Fibroblast of lung (primary cell): ENCODE measurements at regions not wholly inside any gene's neighbourhood (a gene's known extent, or its start where the extent isn't known, plus 50 kb on each side); places are given as distances from the start of the nearest gene placed in this dataset.
"Not testable (repeated sequence)": the region's sequence is repeated elsewhere in the genome, so short reads cannot be mapped to it uniquely, and the experiment has no call there.

Experiments
- DNase-seq, 2 donors: peaks; one replicate each; pipeline versions ENCODE4 v3.0.0 to v3.0.0-alpha.2; 2010; ENCODE audit warnings: low read depth in 2 of 2
- H2AFZ ChIP-seq: 2 replicates; pipeline ENCODE4 v1.5.1; 2012; ENCODE audit warnings: low read length, control low read depth, inconsistent platforms
- H3K27ac ChIP-seq: 2 replicates; pipeline ENCODE4 v1.5.1; 2011; ENCODE audit warnings: low read length, control low read depth; ENCODE audit not compliant: insufficient read depth
- H3K27me3 ChIP-seq: 2 replicates; pipeline ENCODE4 v1.5.1; 2011; ENCODE audit warnings: mild to moderate bottlenecking, low read length; ENCODE audit not compliant: control insufficient read depth, insufficient read depth
- H3K36me3 ChIP-seq: 2 replicates; pipeline ENCODE4 v1.5.1; 2011; ENCODE audit warnings: low read length; ENCODE audit not compliant: control insufficient read depth, insufficient read depth
- H3K4me1 ChIP-seq: 2 replicates; pipeline ENCODE4 v1.5.1; 2011; ENCODE audit warnings: low read length; ENCODE audit not compliant: control insufficient read depth, insufficient read depth; ENCODE audit errors: extremely low read depth
- H3K4me2 ChIP-seq: 2 replicates; pipeline ENCODE4 v1.5.1; 2011; ENCODE audit warnings: low read length, control low read depth; ENCODE audit not compliant: insufficient read depth; ENCODE audit errors: extremely low read depth
- H3K4me3 ChIP-seq, 4 experiments: fragments of 200-600 bp in 1 of 4; sonication (generic) in 1 of 4; replicated peaks in 1 of 4; 2 replicates each; pipeline ENCODE4 v1.5.1; 2011 to 2016; ENCODE audit warnings: low read length in 4 of 4, low read depth in 3 of 4, mild to moderate bottlenecking in 3 of 4, control low read depth in 2 of 4, inconsistent platforms in 1 of 4, mixed read lengths in 1 of 4; ENCODE audit not compliant: insufficient read depth in 1 of 4; ENCODE audit errors: control extremely low read depth in 1 of 4
- H3K79me2 ChIP-seq: 2 replicates; pipeline ENCODE4 v1.5.1; 2012; ENCODE audit warnings: mild to moderate bottlenecking, low read length, inconsistent platforms; ENCODE audit not compliant: control insufficient read depth, insufficient read depth
- H3K9ac ChIP-seq: 2 replicates; pipeline ENCODE4 v1.5.1; 2011; ENCODE audit warnings: mild to moderate bottlenecking, low read length, control low read depth; ENCODE audit not compliant: insufficient read depth
- H3K9me3 ChIP-seq: 2 replicates; pipeline ENCODE4 v1.5.1; 2012; ENCODE audit warnings: low read depth, low read length; ENCODE audit not compliant: control insufficient read depth, insufficient read depth
- H4K20me1 ChIP-seq: 2 replicates; pipeline ENCODE4 v1.5.1; 2011; ENCODE audit warnings: low read length; ENCODE audit not compliant: control insufficient read depth, insufficient read depth; ENCODE audit errors: extremely low read depth
- CTCF ChIP-seq, 2 donors: IDR thresholded peaks in 1 of 2; conservative IDR thresholded peaks in 1 of 2; 1 replicate in 1 of 2; 2 replicates in 1 of 2; pipeline ENCODE4 v1.5.1; 2011 to 2012; ENCODE audit warnings: low read length in 2 of 2, control low read depth in 1 of 2, inconsistent platforms in 1 of 2, low read depth in 1 of 2, mild to moderate bottlenecking in 1 of 2
- EZH2 ChIP-seq: IDR thresholded peaks from 2 replicates; pipeline ENCODE4 v1.5.1; 2012; ENCODE audit warnings: low read length, control low read depth, mild to moderate bottlenecking; ENCODE audit errors: missing control alignments

DNA sequence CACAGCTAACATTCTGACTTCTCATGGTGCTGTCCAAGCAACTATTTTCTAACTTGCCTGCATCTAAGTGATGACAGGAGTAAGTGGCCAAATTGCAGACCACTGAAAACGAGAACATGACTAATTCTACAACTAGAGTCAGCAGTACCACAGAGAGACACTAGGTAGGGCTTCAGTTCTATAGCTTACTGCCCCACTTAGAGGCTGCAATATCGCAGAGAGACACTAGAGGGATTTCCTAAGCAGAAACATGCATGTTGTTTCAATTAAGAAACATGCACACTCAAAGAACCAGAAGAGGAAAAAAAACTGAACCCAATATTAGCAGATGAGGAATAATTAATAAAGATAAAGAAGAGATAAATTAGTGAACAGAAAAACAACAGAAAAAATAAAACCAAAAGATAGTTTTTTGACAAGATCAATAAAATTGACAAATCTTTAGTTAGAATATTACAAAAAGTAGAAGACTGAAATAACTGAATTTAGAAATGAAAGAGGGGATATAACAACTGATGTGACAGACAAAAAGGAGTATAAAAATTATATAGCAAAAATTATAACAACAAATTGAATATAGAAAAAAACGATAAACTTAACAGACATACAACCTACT lies 100.8 kb downstream of the SPIN4 start:
- Histone ChIP-seq H3K4me2 (no peak overlapping the region), H2AFZ (no peak overlapping the region), H3K27me3 (no peaks in the 10 kb centered on the region), H3K4me3 (no peak overlapping the region), H3K79me2 (no peaks in the 10 kb centered on the region), H3K9me3 (no peaks in the 10 kb centered on the region), H3K9ac (no peak overlapping the region), H4K20me1 (no peaks in the 10 kb centered on the region), H3K36me3 (no peaks in the 10 kb centered on the region), H3K27ac (no peak overlapping the region), H3K4me1 (no peaks in the 10 kb centered on the region)
- DNase-seq = peak; percentile 72 to 80
- no peak for TF ChIP-seq EZH2
- peak; percentile 85 to 96 for TF ChIP-seq CTCF (conservative IDR thresholded peaks at IDR 0.05 in 1 of 2, IDR thresholded peaks at IDR 0.05 in 1 of 2; ENCODE audit: low read depth in 1 of 2, low read length in 2 of 2)

DNA sequence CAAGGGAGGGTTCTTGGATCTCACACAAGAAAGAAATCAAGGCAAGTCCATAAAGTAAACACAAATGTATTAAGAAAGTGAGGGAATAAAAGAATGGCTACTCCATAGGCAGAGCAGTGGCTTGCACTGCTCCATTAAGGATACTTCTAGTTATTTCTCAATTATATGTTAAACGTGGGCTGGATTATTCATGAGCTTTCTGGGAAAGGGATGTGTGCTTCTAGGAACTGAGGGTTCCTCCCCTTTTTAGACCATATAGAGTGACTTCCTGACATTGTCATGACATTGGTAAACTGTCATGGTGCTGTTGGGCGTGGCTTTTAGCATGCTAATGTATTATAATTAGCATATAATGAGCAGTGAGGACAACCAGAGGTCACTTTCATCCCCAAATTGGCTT lies 108.4 kb downstream of the SPIN4 start:
- H3K4me2 ChIP-seq, H3K9me3 ChIP-seq, H3K4me3 ChIP-seq, H4K20me1 ChIP-seq, H3K9ac ChIP-seq, H2AFZ ChIP-seq, H3K27me3 ChIP-seq, H3K27ac ChIP-seq, H3K79me2 ChIP-seq, H3K36me3 ChIP-seq, DNase-seq, H3K4me1 ChIP-seq: not testable (repeated sequence)

GRCh38 chrX:63235963-63236362 lies 115.2 kb downstream of the SPIN4 start:
- H3K27me3 ChIP-seq, H2AFZ ChIP-seq, H3K4me3 ChIP-seq, DNase-seq, H3K9me3 ChIP-seq, H3K9ac ChIP-seq, H3K27ac ChIP-seq, H3K4me1 ChIP-seq, H4K20me1 ChIP-seq, H3K79me2 ChIP-seq, H3K36me3 ChIP-seq, H3K4me2 ChIP-seq: not testable (repeated sequence)

DNA sequence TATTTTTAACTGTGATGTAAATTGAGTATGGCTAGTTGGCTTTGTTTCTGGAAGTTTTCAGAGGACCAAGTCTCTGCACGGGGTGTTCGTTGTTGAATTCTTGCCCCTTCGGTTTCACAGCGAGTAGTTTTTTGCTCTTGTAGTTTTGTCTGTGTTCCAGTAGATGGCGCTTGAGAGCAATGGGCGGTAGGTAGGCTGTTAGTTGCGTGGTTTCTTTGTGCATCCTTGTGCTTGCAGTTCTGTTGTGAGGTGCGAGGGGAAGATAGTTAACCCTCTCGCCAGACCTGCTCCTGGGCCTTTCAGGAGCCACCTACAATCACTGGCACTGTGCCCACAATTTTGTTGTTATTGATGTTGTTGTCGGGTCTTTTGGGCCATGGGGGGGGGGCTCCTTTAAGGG lies 118.1 kb downstream of the SPIN4 start:
- H3K36me3 ChIP-seq, H3K4me1 ChIP-seq, H4K20me1 ChIP-seq, H3K4me3 ChIP-seq, DNase-seq, H3K79me2 ChIP-seq, H3K4me2 ChIP-seq, H3K27ac ChIP-seq, H3K27me3 ChIP-seq, H2AFZ ChIP-seq, H3K9ac ChIP-seq, H3K9me3 ChIP-seq: not testable (repeated sequence)

DNA sequence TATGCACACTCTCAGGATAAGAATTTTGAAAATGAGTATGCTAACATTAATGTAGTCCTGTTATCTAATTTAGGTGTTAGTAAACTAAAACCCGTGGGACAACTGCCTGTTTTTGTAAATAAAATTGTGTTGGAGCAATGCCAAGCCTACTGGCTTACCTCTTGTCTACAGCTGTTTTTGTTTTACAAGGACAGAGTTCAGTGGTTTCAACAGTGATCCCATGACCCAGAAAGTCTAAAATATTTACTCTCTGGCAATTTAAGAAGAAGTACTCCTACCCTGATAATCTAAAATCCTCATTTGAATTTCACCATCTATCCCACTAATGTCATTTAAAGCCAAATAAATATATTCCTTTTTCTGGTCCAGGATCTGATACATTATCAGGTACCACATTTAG lies 132.9 kb downstream of the SPIN4 start:
- not testable (repeated sequence) for H3K4me2 ChIP-seq, H3K27ac ChIP-seq, H3K36me3 ChIP-seq, H2AFZ ChIP-seq, H4K20me1 ChIP-seq, H3K9ac ChIP-seq, DNase-seq, H3K79me2 ChIP-seq, H3K4me1 ChIP-seq, H3K9me3 ChIP-seq, H3K4me3 ChIP-seq, H3K27me3 ChIP-seq

DNA sequence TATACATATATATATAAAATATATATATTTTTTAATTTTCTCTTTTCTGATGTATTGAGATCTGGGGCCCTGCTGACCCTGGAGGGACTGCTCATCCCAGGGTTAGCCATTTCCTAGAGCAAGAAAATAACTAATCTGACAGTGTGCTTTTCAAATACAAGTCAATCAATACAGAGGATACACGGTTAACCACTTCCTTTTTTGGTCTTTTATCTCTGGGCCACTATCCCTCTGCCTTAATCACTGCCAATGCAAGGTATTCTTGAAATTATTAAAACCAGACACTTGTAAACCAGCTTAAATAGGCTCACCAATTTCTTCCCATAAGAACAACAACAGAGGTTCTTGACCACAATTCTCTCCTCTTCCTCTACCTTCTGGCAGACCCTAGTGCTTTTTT lies 133.6 kb downstream of the SPIN4 start:
- DNase-seq, H4K20me1 ChIP-seq, H3K79me2 ChIP-seq, H3K27me3 ChIP-seq, H3K4me3 ChIP-seq, H3K27ac ChIP-seq, H3K9ac ChIP-seq, H3K4me2 ChIP-seq, H3K4me1 ChIP-seq, H3K9me3 ChIP-seq, H2AFZ ChIP-seq, H3K36me3 ChIP-seq: not testable (repeated sequence)
